DMS114 treated with DMSO at 0.1 percent for 48 hours (cell line): ENCODE measurements at regions not wholly inside any gene's neighbourhood (a gene's known extent, or its start where the extent isn't known, plus 50 kb on each side); places are given as distances from the start of the nearest gene placed in this dataset.
A peak's percentile ranks its signal among the peaks of the same experiment; 100 is the strongest.
"Not testable (repeated sequence)": the region's sequence is repeated elsewhere in the genome, so short reads cannot be mapped to it uniquely, and the experiment has no call there.

Source experiments
- DNase-seq: peaks from one replicate; lab custom pipeline; 2025; ENCODE audit not compliant: unreplicated experiment; lab: John Stamatoyannopoulos, UW

- no peak for DNase-seq
These were observed 110.8 kb upstream of the GREM2 start for GRCh38 chr1:240722788-240723187.

GRCh38 chr1:240720976-240721375 lies 109.0 kb upstream of the GREM2 start:
- no peak for DNase-seq

- no peak for DNase-seq
These were observed 108.2 kb upstream of the GREM2 start for GRCh38 chr1:240719953-240720700.

- not testable (repeated sequence) for DNase-seq
These were observed 104.6 kb upstream of the GREM2 start for GRCh38 chr1:240716538-240716937.

GRCh38 chr1:240714568-240715292 lies 102.8 kb upstream of the GREM2 start:
- DNase-seq: no peak

- no peak for DNase-seq
These were observed 100.2 kb upstream of the GREM2 start for GRCh38 chr1:240712014-240712731.

GRCh38 chr1:240711020-240711419 lies 99.1 kb upstream of the GREM2 start:
- DNase-seq: no peak

GRCh38 chr1:240709676-240710075 lies 97.7 kb upstream of the GREM2 start:
- DNase-seq: no peak

- DNase-seq: no peak
These were observed 94.4 kb upstream of the GREM2 start for GRCh38 chr1:240706150-240706935.

- no peak for DNase-seq
These were observed 93.6 kb upstream of the GREM2 start for GRCh38 chr1:240705579-240705978.

GRCh38 chr1:240701412-240701811 lies 89.5 kb upstream of the GREM2 start:
- no peak for DNase-seq

- no peak for DNase-seq
These were observed 83.5 kb upstream of the GREM2 start for GRCh38 chr1:240695416-240695815.

- no peak for DNase-seq
These were observed 81.9 kb upstream of the GREM2 start for GRCh38 chr1:240693844-240694243.

- DNase-seq: no peak
These were observed 81.1 kb upstream of the GREM2 start for GRCh38 chr1:240693036-240693435.

GRCh38 chr1:240691909-240692705 lies 80.2 kb upstream of the GREM2 start:
- peak; percentile 53 for DNase-seq

GRCh38 chr1:240691501-240691900 lies 79.5 kb upstream of the GREM2 start:
- no peak for DNase-seq

- DNase-seq: no peak
These were observed 75.9 kb upstream of the GREM2 start for GRCh38 chr1:240687820-240688219.

- no peak for DNase-seq
These were observed 71.6 kb upstream of the GREM2 start for GRCh38 chr1:240683576-240683975.

GRCh38 chr1:240682859-240683242 lies 70.9 kb upstream of the GREM2 start:
- DNase-seq: no peak

GRCh38 chr1:240682166-240682858 lies 70.4 kb upstream of the GREM2 start:
- no peak for DNase-seq
